A673 (cell line): ENCODE measurements at regions not wholly inside any gene's neighbourhood (a gene's known extent, or its start where the extent isn't known, plus 50 kb on each side); places are given as distances from the start of the nearest gene placed in this dataset.

Source experiments
- BruUV-seq: library from RNA; stranded (reverse); fragments of 400-500 nt; replicated peaks from 2 replicates; lab custom pipeline; 2021; lab: Mats Ljungman, UMichigan
- CTCF ChIA-PET: fragments of 300-600 bp; sonication (Branson Sonifier 250); formaldehyde crosslinking; loops from one replicate; lab custom pipeline; 2022; ENCODE audit warnings: antibody characterized with exemption; lab: Charles Lee
- POLR2A ChIA-PET: fragments of 300-600 bp; sonication (Branson Sonifier 250); formaldehyde crosslinking; loops from one replicate; lab custom pipeline; 2022; ENCODE audit warnings: antibody characterized with exemption; ENCODE audit not compliant: low non-redundant PET; lab: Charles Lee
- DNase-seq: peaks from one replicate; pipeline ENCODE4 v3.0.0-alpha.2; 2015; ENCODE audit warnings: low spot score
- H3K27ac ChIP-seq: fragments of 200-600 bp; sonication (generic); 2 replicates; pipeline ENCODE4 v1.5.1; 2016; ENCODE audit warnings: mixed run types, low read depth, mild to moderate bottlenecking, mixed read lengths, antibody characterized with exemption, low read length; ENCODE audit not compliant: poor library complexity, severe bottlenecking
- H3K27me3 ChIP-seq: fragments of 200-600 bp; sonication (generic); replicated peaks from 2 replicates; pipeline ENCODE4 v1.6.1; 2017; ENCODE audit warnings: mixed run types, low read depth, mild to moderate bottlenecking, mixed read lengths, antibody characterized with exemption, low read length; ENCODE audit not compliant: insufficient read depth, poor library complexity
- H3K36me3 ChIP-seq: fragments of 200-600 bp; sonication (generic); 2 replicates; pipeline ENCODE4 v1.6.1; 2016; ENCODE audit warnings: mixed run types, mild to moderate bottlenecking, mixed read lengths, antibody characterized with exemption, low read length; ENCODE audit not compliant: insufficient read depth, poor library complexity, severe bottlenecking
- H3K4me1 ChIP-seq: fragments of 200-600 bp; sonication (generic); 2 replicates; pipeline ENCODE4 v1.6.1; 2017; ENCODE audit warnings: mixed run types, mild to moderate bottlenecking, mixed read lengths, antibody characterized with exemption, low read length; ENCODE audit not compliant: insufficient read depth, poor library complexity, severe bottlenecking
- H3K4me3 ChIP-seq: fragments of 200-600 bp; sonication (generic); 2 replicates; pipeline ENCODE4 v1.5.1; 2016; ENCODE audit warnings: low read depth, mixed run types, mild to moderate bottlenecking, mixed read lengths, low read length; ENCODE audit not compliant: poor library complexity, severe bottlenecking
- H3K9me3 ChIP-seq: fragments of 200-600 bp; sonication (generic); 2 replicates; pipeline ENCODE4 v1.6.1; 2016; ENCODE audit warnings: mixed run types, low read depth, mild to moderate bottlenecking, mixed read lengths, antibody characterized with exemption, low read length; ENCODE audit not compliant: poor library complexity, severe bottlenecking
- CTCF ChIP-seq: fragments of 300-800, 200-600 bp; sonication (generic); conservative IDR thresholded peaks from 2 replicates; pipeline ENCODE4 v1.5.1; 2017; ENCODE audit warnings: low read depth, mild to moderate bottlenecking, antibody characterized with exemption, low read length, moderate library complexity, mixed read lengths
- EZH2 ChIP-seq: fragments of 200-600 bp; sonication (generic); IDR thresholded peaks from 2 replicates; pipeline ENCODE4 v1.6.1; 2017; ENCODE audit warnings: borderline replicate concordance, low read depth, mild to moderate bottlenecking, mixed read lengths, antibody characterized with exemption, low read length; ENCODE audit not compliant: poor library complexity, severe bottlenecking
- intact Hi-C: fragments of 100-400 bp; cut with micrococcal nuclease; formaldehyde crosslinking; loops from one replicate; pipeline ENCODE4 v1.10.0; 2022; ENCODE audit not compliant: unreplicated experiment

GRCh38 chr5:91690921-91691320, 307.8 kb upstream of the ARRDC3 start:
- intact Hi-C loops: no loop called here
- no peaks in the 10 kb centered on the region for H3K9me3 ChIP-seq
- BruUV-seq: no TSS peak
- no peaks in the 10 kb centered on the region for H3K27me3 ChIP-seq
- CTCF ChIA-PET: no interaction called here
- TF ChIP-seq CTCF: no peak
- TF ChIP-seq EZH2: no peak
- POLR2A ChIA-PET: no interaction called here
- peak; percentile 54 for DNase-seq
- no peak overlapping the region for H3K27ac ChIP-seq
- H3K36me3 ChIP-seq: no peaks in the 10 kb centered on the region
- no peak overlapping the region for H3K4me3 ChIP-seq
- H3K4me1 ChIP-seq: no peaks in the 10 kb centered on the region

GRCh38 chr5:91687430-91687829, 304.3 kb upstream of the ARRDC3 start:
- no peaks in the 10 kb centered on the region for H3K27me3 ChIP-seq
- H3K4me3 ChIP-seq: no peak overlapping the region
- no peaks in the 10 kb centered on the region for H3K9me3 ChIP-seq
- H3K36me3 ChIP-seq: no peaks in the 10 kb centered on the region
- DNase-seq: no peak
- no peaks in the 10 kb centered on the region for H3K4me1 ChIP-seq
- POLR2A ChIA-PET: no interaction called here
- TF ChIP-seq EZH2 (no peak), CTCF (no peak)
- no peak overlapping the region for H3K27ac ChIP-seq
- no TSS peak for BruUV-seq
- intact Hi-C loops: no loop called here
- CTCF ChIA-PET: no interaction called here

GRCh38 chr5:91684625-91685024, 301.5 kb upstream of the ARRDC3 start:
- POLR2A ChIA-PET: no interaction called here
- Histone ChIP-seq H3K4me1 (no peaks in the 10 kb centered on the region), H3K36me3 (no peaks in the 10 kb centered on the region), H3K27ac (no peak overlapping the region), H3K4me3 (no peak overlapping the region), H3K9me3 (no peaks in the 10 kb centered on the region), H3K27me3 (no peaks in the 10 kb centered on the region)
- CTCF ChIA-PET: no interaction called here
- intact Hi-C loops: no loop called here
- no TSS peak for BruUV-seq
- TF ChIP-seq CTCF (no peak), EZH2 (no peak)
- no peak for DNase-seq
